NOMO-1 treated with dmso at 0.1 percent for 144 hours (cell line): ENCODE measurements at regions not wholly inside any gene's neighbourhood (a gene's known extent, or its start where the extent isn't known, plus 50 kb on each side); places are given as distances from the start of the nearest gene placed in this dataset.

ENCODE experiments used
- DNase-seq: peaks from one replicate; lab custom pipeline; 2025; ENCODE audit not compliant: unreplicated experiment; lab: John Stamatoyannopoulos, UW

DNA sequence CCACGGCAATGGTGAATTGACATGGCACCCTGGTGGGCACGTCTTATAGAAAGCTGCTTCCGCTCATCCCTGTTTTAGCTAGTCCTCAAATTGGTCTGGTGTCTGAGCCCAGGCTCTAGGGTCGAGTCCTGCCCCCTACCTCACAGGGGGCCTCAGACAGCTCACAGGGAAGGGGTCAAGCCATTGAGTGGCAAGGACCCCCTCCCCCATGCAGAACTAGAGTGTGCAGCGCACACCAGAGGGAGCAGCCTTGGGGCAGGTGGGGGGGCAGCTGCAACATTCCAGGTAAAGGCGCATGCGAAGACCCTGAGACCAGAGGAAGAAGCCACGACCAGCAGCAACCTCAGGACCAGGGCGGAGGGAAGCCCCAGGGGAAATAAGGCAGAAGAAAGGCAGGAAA is 240.4 kb upstream of the PPP2R2D start:
- no peak for DNase-seq

GRCh38 chr10:131662851-131663250 is 238.0 kb upstream of the PPP2R2D start:
- no peak for DNase-seq

GRCh38 chr10:131663351-131663750 is 237.5 kb upstream of the PPP2R2D start:
- no peak for DNase-seq

DNA sequence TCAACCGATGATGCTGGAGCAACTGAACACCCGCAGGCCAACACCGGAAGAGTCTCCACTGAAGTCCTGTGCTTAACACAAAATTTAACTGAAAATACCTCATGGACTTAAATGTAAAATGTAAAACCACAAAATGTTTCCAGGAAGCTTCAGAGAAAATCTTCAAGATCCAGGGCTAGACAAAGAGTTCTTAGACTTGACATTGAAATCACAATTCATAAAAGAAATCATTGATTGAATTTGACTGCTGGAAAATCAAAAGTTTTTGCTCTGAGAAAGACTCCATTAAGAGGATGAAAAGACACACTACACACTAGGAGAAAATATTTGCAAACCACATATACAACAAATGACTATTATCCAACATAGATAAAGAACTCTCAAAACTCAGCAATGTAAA is 234.7 kb upstream of the PPP2R2D start:
- no peak for DNase-seq

DNA sequence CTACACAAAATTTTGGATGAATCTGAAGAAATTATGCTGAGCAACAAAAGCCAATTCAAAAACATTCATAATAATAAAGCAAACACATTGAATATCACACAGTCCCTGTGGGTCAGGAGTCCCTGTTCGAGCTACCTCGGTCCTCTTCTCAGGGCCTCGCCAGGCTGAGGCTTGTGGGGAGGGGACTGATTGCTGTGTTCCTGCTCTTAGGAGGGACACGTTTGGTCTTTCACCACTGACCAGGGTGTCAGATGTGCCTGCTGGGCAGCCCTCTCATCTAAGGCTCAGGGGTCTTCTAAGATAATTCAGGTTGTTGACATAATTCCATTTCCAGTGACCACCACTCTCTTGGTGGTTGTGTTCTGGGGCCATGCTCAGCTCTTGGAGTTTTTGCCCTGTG is 233.8 kb upstream of the PPP2R2D start:
- no peak for DNase-seq

DNA sequence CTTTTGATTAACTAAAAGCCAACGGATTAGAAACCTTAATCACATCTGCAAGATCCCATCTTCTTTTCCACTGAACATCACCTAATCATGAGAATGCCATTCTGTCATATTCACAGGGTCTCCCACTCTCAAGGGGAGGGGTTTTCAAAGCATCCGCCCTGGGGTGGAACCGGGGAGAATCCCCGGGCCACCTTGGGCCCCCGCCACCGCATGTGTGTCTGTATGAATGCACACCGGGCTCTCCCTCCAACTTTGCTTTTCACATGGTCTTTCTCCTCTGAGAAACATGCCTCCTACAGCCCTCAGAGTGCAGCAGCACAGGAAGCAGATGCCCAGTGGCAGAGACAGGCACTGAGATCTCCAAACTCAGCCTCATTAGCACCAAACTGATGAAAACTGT is 233.2 kb upstream of the PPP2R2D start:
- no peak for DNase-seq

DNA sequence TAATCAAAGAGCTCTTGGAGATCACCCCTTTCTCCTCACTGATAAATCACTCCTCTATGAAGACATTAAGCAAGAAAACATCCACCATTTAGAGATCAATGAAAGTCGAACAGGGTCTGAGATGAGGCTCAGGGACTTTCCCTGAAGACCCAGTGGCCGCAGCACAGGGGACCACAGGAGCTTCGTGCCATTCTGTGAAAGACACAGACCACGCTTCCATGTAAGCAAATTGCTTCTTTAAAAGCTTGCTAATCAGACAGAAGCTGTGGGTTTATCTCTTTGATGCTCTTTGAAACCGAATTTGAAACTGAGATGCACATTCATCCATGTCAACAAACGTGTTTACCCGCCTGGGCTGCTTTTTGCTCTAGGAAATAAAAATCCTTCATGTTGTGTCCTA is 231.9 kb upstream of the PPP2R2D start:
- no peak for DNase-seq

DNA sequence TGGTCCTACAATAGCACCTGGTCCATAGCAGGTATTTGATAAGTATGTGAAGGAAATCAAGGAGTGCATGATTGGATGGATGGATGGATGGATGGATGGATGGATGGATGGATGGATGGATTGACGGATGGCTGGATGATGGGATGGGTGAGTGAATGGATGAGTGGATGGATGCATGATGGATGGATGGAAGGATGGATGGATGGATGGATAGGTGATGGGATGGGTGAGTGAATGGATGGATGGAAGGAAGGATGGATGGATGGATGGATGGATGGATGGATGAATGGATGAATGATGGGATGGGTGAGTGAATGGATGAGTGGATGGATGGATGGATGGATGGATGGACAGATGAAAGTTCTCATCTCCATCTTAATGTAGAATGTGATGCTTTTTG is 231.0 kb upstream of the PPP2R2D start:
- DNase-seq = no peak

GRCh38 chr10:131670341-131670740 is 230.5 kb upstream of the PPP2R2D start:
- DNase-seq = no peak

DNA sequence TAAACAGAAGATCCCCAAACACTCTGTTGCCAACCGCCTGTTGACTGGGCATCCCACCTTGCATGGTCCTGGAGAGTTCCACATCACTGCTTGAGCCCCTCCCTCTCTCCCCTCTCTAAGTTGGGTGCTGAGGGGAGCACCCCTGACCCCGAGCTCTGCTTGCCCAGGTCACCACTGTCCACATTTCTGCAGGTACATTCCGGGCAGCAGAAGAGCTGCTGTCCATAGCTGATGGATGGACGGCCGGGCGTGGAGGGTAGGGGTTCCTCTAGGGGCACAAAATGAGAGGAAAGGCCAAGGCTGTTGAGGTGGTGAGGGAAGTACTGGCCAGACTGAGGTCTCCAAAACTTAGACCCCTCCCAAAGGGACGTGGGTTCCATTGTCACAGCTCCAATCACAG is 227.4 kb upstream of the PPP2R2D start:
- DNase-seq = no peak

DNA sequence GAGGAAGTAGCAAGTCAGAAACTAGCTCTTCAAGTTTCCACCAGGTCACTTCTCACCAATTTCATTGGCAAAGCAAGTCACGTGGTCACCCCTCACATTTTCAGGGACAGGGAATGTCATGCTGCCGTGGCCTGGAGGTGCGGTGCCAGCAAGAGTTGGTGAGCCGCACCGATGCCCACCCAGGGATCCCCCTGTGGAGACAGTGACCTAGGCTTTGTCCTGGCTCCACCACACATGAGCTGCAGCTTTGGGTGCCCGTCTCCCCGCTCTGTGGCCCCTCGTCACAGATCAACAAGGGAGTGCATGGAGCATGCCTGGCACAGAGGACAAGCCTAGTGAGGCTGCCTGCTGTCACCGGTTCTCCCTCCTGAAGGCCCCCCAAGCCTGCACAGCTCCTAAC is 226.7 kb upstream of the PPP2R2D start:
- no peak for DNase-seq

GRCh38 chr10:131675104-131675503 is 225.7 kb upstream of the PPP2R2D start:
- no peak for DNase-seq

DNA sequence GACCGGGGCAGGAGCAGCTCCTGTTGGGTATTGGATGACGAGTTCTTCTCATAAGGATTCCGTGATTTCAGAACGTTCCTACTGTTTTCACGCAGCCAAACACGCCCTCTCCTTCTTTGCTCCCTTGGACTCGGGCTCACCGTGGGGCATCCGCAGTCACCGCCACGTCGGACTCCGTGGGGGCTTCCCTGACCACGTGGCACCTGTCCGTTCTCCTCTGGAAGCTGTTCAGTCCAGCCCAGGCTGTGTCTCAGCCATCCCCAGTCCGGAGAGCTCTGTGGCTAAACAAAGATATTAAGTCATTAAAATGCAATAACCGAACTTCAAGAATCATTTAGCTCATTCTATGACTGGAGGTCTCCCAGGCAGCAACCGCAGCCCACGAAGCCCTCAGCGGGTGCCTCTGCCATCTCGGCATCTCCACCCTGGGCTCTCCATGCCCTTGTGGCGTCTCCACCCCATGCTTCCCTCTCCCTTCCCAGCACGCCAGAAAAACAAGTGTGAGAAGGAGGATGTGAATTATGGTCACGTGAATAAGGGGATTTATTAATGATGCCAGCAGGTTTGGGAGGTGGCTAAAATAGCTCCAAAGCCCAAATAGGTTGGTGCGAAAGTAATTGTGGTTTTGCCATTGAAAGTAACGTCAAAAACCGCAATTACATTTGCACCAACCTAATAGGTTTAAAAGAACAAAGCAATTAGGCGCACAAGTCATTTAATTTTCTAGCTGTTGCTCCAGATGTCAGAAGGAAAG is 224.6 kb upstream of the PPP2R2D start:
- DNase-seq = no peak

GRCh38 chr10:131676800-131677421 is 223.9 kb upstream of the PPP2R2D start:
- no peak for DNase-seq

- no peak for DNase-seq
These were observed 223.1 kb upstream of the PPP2R2D start for GRCh38 chr10:131677671-131678070.

DNA sequence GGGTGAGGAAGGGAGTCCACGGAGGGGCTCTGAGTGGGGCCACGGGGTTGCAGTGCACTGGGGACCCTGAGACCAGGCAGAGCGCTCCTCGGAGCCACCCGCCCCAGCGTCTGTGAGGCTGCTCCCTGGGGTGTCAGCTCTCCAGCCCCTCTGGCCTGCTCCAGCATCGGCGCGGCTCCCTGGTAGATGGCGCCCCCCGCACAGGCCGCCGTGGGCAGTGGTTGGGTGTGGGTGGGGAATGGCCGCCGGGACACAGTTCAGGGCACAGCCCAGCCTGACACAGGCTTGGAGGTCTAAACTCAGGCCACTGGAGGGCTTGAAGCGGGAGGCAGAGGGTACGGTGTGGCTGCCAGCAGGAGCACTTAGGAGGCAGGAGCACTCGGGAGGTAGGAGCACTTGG is 222.6 kb upstream of the PPP2R2D start:
- DNase-seq = no peak

- no peak for DNase-seq
These were observed 222.2 kb upstream of the PPP2R2D start for GRCh38 chr10:131678613-131679012.

DNA sequence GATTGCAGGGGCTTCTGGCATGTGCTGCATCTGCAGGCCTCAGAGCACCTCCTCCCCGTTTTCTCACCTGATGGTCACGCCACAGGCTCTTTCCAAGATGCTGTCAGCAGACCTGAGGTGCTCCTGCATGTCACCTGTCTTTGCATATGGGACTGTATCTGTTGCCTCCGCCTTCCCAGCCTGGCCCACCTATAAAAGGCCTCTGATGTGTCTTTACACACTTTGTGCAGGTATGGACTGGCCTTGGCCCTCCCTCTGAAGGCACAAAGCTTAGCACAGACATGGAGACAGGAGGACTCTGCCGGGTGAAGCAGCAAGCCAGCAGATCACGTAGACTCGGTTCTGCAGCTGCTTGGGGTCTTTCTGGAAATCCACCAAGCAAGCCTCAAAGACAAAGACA is 220.9 kb upstream of the PPP2R2D start:
- DNase-seq = no peak

DNA sequence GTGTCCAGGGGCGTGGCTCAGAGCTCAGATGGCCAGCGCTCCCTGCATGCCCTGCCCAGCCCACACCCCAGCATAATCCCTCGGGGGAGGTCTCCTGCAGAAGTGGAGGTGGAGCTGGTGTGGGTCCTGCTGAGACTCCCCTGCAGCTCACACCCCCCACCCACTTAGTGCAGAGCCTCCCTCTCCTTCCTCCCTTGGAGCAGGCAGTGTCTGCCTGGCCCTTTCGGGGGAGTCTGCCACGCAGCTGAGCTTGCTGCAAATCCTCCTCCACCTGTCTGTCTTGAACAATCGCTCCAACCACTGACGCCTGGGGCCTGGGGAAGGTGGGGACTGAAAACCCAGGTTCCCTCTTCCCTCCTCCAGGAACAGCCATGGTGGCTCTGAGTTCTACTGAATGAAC is 219.7 kb upstream of the PPP2R2D start:
- DNase-seq = no peak

- DNase-seq = no peak
These were observed 219.2 kb upstream of the PPP2R2D start for GRCh38 chr10:131681656-131682055.

DNA sequence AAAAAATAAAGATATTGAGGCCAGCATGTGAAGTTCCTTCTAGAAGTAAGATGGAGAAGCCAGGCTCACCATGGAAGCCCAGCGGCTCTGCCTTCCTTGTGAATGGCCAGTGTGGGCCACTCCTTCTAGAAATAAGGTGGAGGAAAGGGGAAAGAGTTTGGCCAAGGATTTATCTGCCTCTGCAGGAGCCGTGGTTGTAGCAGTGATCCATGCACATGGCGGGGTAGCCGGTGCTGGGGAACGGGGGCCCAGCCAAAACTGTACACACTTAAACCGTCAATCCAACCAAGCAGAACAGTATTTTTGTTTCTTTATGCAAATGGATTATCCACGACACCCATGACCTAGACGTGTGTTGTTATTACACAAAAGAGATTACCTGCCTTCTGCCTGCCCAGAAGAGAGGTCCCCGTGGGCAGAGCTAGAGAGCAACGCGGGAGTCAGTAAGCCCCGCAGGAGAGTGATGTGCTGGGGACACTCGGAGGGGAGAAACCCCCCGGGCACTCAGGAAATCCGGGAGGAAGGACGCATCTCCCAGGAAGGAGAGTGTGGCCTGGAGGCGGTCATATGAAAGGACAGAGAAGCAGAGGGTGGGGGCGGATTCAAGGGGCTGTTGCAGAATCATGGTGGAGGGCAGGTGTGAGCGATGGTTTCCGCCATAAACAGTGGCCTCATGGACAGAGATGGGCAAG is 218.4 kb upstream of the PPP2R2D start:
- DNase-seq = no peak

DNA sequence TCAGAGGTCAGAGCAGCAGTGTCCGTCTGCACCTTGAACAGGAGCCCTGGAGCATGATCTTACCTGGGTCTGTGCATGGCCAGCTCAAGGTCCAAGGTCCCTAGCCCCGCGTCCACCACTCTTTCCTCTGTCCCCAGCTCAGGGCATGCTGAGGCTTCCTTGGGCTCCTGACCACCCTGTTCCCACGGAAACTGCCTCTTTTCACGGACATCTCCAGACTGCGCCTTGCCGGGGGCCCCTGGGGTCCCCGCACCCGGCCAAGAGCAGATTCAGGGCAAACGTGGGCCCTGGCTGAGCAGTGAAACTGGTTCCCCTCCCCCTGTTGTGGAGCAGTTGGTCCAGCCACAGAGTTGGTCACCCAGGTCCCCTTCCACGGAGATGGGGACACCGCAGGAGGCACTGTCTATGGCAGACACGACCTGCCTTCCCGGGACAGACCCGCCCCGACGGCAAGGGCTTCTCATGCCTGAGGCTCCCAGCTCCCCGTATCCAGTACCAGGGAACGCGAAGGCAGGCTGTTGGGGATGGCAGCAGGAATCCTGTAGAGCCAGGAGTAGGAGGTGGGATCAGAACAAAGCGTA is 217.4 kb upstream of the PPP2R2D start:
- DNase-seq = no peak
